ENCODE measurements at regions not wholly inside any gene's neighbourhood (a gene's known extent, or its start where the extent isn't known, plus 50 kb on each side); places are given as distances from the start of the nearest gene placed in this dataset.

GRCh38 chr5:82538339-82539034 lies 260.3 kb upstream of the RPS23 start:
- ATAC-seq (no peak), DNase-seq (ENCODE audit: low read depth, low spot score) (no peak)
- POLR2A ChIA-PET, result no interaction called here
- Histone ChIP-seq H2AFZ (ENCODE audit: low read depth, low read length, poor library complexity, severe bottlenecking) (no peak overlapping the region), H3K27me3 (ENCODE audit: insufficient read depth, low read length) (no peaks in the 10 kb centered on the region), H3K9me3 (ENCODE audit: control insufficient read depth in 1 of 2, insufficient read depth in 1 of 2, low read depth in 1 of 2, low read length in 2 of 2) (no peaks in the 10 kb centered on the region), H3K4me3 (replicated peaks in 1 of 2; ENCODE audit: low read depth in 1 of 2, low read length in 2 of 2) (no peak overlapping the region), H4K20me1 (ENCODE audit: insufficient read depth) (no peaks in the 10 kb centered on the region), H3K36me3 (ENCODE audit: control insufficient read depth in 1 of 2, insufficient read depth in 2 of 2, low read length in 2 of 2) (no peaks in the 10 kb centered on the region), H3K9ac (ENCODE audit: low read length) (no peak overlapping the region), H3K4me1 (ENCODE audit: control insufficient read depth in 1 of 2, insufficient read depth in 2 of 2, low read length in 2 of 2) (no peaks in the 10 kb centered on the region), H3K27ac (ENCODE audit: low read depth, low read length) (no peak overlapping the region), H3K9me2 (ENCODE audit: insufficient read depth) (no peaks in the 10 kb centered on the region), H3K4me2 (ENCODE audit: low read length) (no peak overlapping the region), H3K79me2 (ENCODE audit: insufficient read depth, low read length) (no peaks in the 10 kb centered on the region)
- BruUV-seq (replicated peaks), result no TSS peak
- CTCF ChIA-PET, result no interaction called here
- intact Hi-C loops (cut with micrococcal nuclease), result no loop called here
- RAD21 ChIA-PET (ENCODE audit: low non-redundant PET in 1 of 2, low total read pairs in 2 of 2, uncharacterized antibody in 2 of 2, unreplicated experiment in 2 of 2), result no interaction called here
- TF ChIP-seq SIN3A (IDR thresholded peaks at IDR 0.05; ENCODE audit: low read depth) (no peak), FOSL1 (IDR thresholded peaks at IDR 0.05; ENCODE audit: low read depth) (no peak), ELF1 (IDR thresholded peaks at IDR 0.05; ENCODE audit: borderline replicate concordance, low read depth) (no peak), ATF3 (IDR thresholded peaks at IDR 0.05) (no peak), ZFX (IDR thresholded peaks at IDR 0.05) (no peak), CTCF (IDR thresholded peaks at IDR 0.05 in 2 of 3, conservative IDR thresholded peaks at IDR 0.05 in 1 of 3; ENCODE audit: borderline replicate concordance in 1 of 3, insufficient read depth in 1 of 3, low read depth in 2 of 3, low read length in 2 of 3) (no peak), SP1 (IDR thresholded peaks at IDR 0.05; ENCODE audit: low read depth) (no peak), RAD21 (IDR thresholded peaks at IDR 0.05; ENCODE audit: low read depth) (no peak), SRF (IDR thresholded peaks at IDR 0.05; ENCODE audit: low read depth) (no peak), EGR1 (IDR thresholded peaks at IDR 0.05; ENCODE audit: low read depth) (no peak), REST (IDR thresholded peaks at IDR 0.05; ENCODE audit: low read depth) (no peak), ZBTB33 (IDR thresholded peaks at IDR 0.05; ENCODE audit: extremely low read depth, insufficient replicate concordance, low read length) (no peak), CBX3 (IDR thresholded peaks at IDR 0.05; ENCODE audit: low read depth) (no peak), YY1 (IDR thresholded peaks at IDR 0.05; ENCODE audit: extremely low read depth, insufficient replicate concordance, low read depth, low read length) (no peak)
